ENCODE measurements at regions not wholly inside any gene's neighbourhood (a gene's known extent, or its start where the extent isn't known, plus 50 kb on each side); places are given as distances from the start of the nearest gene placed in this dataset.

- no peak for TF ChIP-seq POLR2A (IDR thresholded peaks at IDR 0.05; ENCODE audit: low read depth)
- no peak for TF ChIP-seq POLR2AphosphoS5 (IDR thresholded peaks at IDR 0.05)
- no peak for TF ChIP-seq CTCF (IDR thresholded peaks at IDR 0.05)
Measured at GRCh38 chr1:30603081-30603858, 120.1 kb downstream of the MATN1 start.

All from esophagus muscularis mucosa (tissue), 3 donors.